Neuronal stem cell (in vitro differentiated cells): ENCODE measurements at regions not wholly inside any gene's neighbourhood (a gene's known extent, or its start where the extent isn't known, plus 50 kb on each side); places are given as distances from the start of the nearest gene placed in this dataset.
"Not testable (repeated sequence)": the region's sequence is repeated elsewhere in the genome, so short reads cannot be mapped to it uniquely, and the experiment has no call there.

ENCODE experiments used
- DNase-seq: peaks from one replicate; pipeline ENCODE4 v3.0.0-alpha.2; 2013; ENCODE audit warnings: low spot score
- H2AFZ ChIP-seq: one replicate; pipeline ENCODE4 v1.6.1; 2013; ENCODE audit warnings: mild to moderate bottlenecking, low read length, inconsistent platforms
- H2AK5ac ChIP-seq: 2 replicates; pipeline ENCODE4 v1.6.1; 2013; ENCODE audit warnings: low read depth, mild to moderate bottlenecking, inconsistent platforms, low read length, moderate library complexity, mixed read lengths
- H2BK120ac ChIP-seq: 2 replicates; pipeline ENCODE4 v1.6.1; 2013; ENCODE audit warnings: low read depth, mild to moderate bottlenecking, inconsistent platforms, low read length, moderate library complexity, mixed read lengths
- H2BK12ac ChIP-seq: one replicate; pipeline ENCODE4 v1.6.1; 2013; ENCODE audit warnings: low read length, inconsistent platforms
- H2BK15ac ChIP-seq: 2 replicates; pipeline ENCODE4 v1.6.1; 2013; ENCODE audit warnings: mild to moderate bottlenecking, low read length, inconsistent platforms, mixed read lengths
- H2BK5ac ChIP-seq: one replicate; pipeline ENCODE4 v1.6.1; 2013; ENCODE audit warnings: inconsistent platforms, mild to moderate bottlenecking, low read length, moderate library complexity
- H3K14ac ChIP-seq: one replicate; pipeline ENCODE4 v1.6.1; 2013; ENCODE audit warnings: low read length, inconsistent platforms
- H3K18ac ChIP-seq: 2 replicates; pipeline ENCODE4 v1.6.1; 2013; ENCODE audit warnings: low read length, inconsistent platforms
- H3K23ac ChIP-seq: 2 replicates; pipeline ENCODE4 v1.6.1; 2013; ENCODE audit warnings: low read depth, mild to moderate bottlenecking, mixed read lengths, low read length, inconsistent platforms; ENCODE audit not compliant: poor library complexity
- H3K27ac ChIP-seq: replicated peaks from 3 replicates; pipeline ENCODE4 v1.5.1; 2013; ENCODE audit warnings: low read length, inconsistent platforms
- H3K27me3 ChIP-seq, 3 experiments: 2 replicates each; pipeline ENCODE4 v1.6.1; 2013; ENCODE audit warnings: low read length in 3 of 3, mild to moderate bottlenecking in 2 of 3, inconsistent platforms in 1 of 3, low read depth in 1 of 3, mixed read lengths in 1 of 3, moderate library complexity in 1 of 3; ENCODE audit not compliant: control insufficient read depth in 3 of 3, insufficient read depth in 3 of 3
- H3K36me3 ChIP-seq, 2 donors: replicated peaks in 1 of 2; 2 replicates each; pipeline ENCODE4 v1.6.1; 2013; ENCODE audit warnings: low read length in 2 of 2; ENCODE audit not compliant: control insufficient read depth in 2 of 2, insufficient read depth in 2 of 2
- H3K4ac ChIP-seq: 2 replicates; pipeline ENCODE4 v1.6.1; 2013; ENCODE audit warnings: inconsistent platforms, mild to moderate bottlenecking, low read length, moderate library complexity
- H3K4me1 ChIP-seq, 2 donors: 1 replicate in 1 of 2; 2 replicates in 1 of 2; pipeline ENCODE4 v1.6.1; 2013; ENCODE audit warnings: low read length in 2 of 2, low read depth in 1 of 2; ENCODE audit not compliant: control insufficient read depth in 2 of 2, insufficient read depth in 1 of 2
- H3K4me2 ChIP-seq: one replicate; pipeline ENCODE4 v1.6.1; 2013; ENCODE audit warnings: mild to moderate bottlenecking, low read length, inconsistent platforms; ENCODE audit not compliant: insufficient read depth, poor library complexity, severe bottlenecking
- H3K4me3 ChIP-seq, 2 donors: 2 replicates each; pipeline ENCODE4 v1.5.1; 2013; ENCODE audit warnings: low read length in 2 of 2, mild to moderate bottlenecking in 2 of 2, inconsistent platforms in 1 of 2, moderate library complexity in 1 of 2
- H3K79me1 ChIP-seq: one replicate; pipeline ENCODE4 v1.6.1; 2013; ENCODE audit warnings: low read depth, mild to moderate bottlenecking, inconsistent platforms, low read length, moderate library complexity
- H3K9ac ChIP-seq: one replicate; pipeline ENCODE4 v1.6.1; 2013; ENCODE audit warnings: mild to moderate bottlenecking, low read depth, low read length, inconsistent platforms; ENCODE audit not compliant: poor library complexity
- H3K9me3 ChIP-seq, 2 donors: replicated peaks in 1 of 2; 2 replicates each; pipeline versions ENCODE3 to v1.6.1; 2013; ENCODE audit warnings: low read length in 2 of 2, mild to moderate bottlenecking in 2 of 2, inconsistent platforms in 1 of 2, low read depth in 1 of 2, mixed read lengths in 1 of 2, moderate library complexity in 1 of 2; ENCODE audit not compliant: control insufficient read depth in 2 of 2, insufficient read depth in 1 of 2
- H4K8ac ChIP-seq: one replicate; pipeline ENCODE4 v1.6.1; 2013; ENCODE audit warnings: low read depth, mild to moderate bottlenecking, inconsistent platforms, low read length, moderate library complexity
- H4K91ac ChIP-seq: one replicate; pipeline ENCODE4 v1.6.1; 2013; ENCODE audit warnings: low read length, low read depth, mild to moderate bottlenecking, inconsistent platforms; ENCODE audit not compliant: poor library complexity
- WGBS, 2 donors: extraction: QIAGEN DNeasy Blood & Tissue Kit; methylation state at CpG; one replicate each; pipeline ENCODE4 v1.1.7; 2013; ENCODE audit warnings: missing lambda C conversion rate in 2 of 2, mixed read lengths in 1 of 2; ENCODE audit not compliant: insufficient read length in 2 of 2, insufficient replicate concordance in 1 of 2; ENCODE audit errors: extremely low coverage in 2 of 2; 5-methylcytosine and 5-hydroxymethylcytosine counted together

- no CpG with 5 or more reads among the region's 1 CpG for WGBS, 2 donors
- H3K36me3 ChIP-seq, result no peaks in the 10 kb centered on the region
- H3K14ac ChIP-seq, result no peak overlapping the region
- H4K8ac ChIP-seq, result no peak overlapping the region
- no peak overlapping the region for H3K4me2 ChIP-seq
- H3K27ac ChIP-seq, result no peak overlapping the region
- no peak overlapping the region for H3K18ac ChIP-seq
- no peak overlapping the region for H2BK5ac ChIP-seq
- H2AFZ ChIP-seq, result no peak overlapping the region
- no peak overlapping the region for H2AK5ac ChIP-seq
- no peak overlapping the region for H3K4me3 ChIP-seq
- DNase-seq, result no peak
- H3K27me3 ChIP-seq, result no peaks in the 10 kb centered on the region
- H4K91ac ChIP-seq, result no peak overlapping the region
- no peak overlapping the region for H3K9ac ChIP-seq
- H3K9me3 ChIP-seq, result peaks cover 0 to 3% of the 10 kb centered on the region in 2 donors
- H3K23ac ChIP-seq, result no peak overlapping the region
- no peak overlapping the region for H2BK15ac ChIP-seq
- no peak overlapping the region for H2BK120ac ChIP-seq
- H2BK12ac ChIP-seq, result no peak overlapping the region
- H3K79me1 ChIP-seq, result no peaks in the 10 kb centered on the region
- H3K4ac ChIP-seq, result no peak overlapping the region
- no peaks in the 10 kb centered on the region for H3K4me1 ChIP-seq
These were observed 92.9 kb upstream of the WDR75 start for GRCh38 chr2:189348369-189348768.

- Histone ChIP-seq H2BK120ac (no peak overlapping the region), H2BK15ac (no peak overlapping the region), H3K9ac (no peak overlapping the region), H2BK5ac (no peak overlapping the region), H3K4me1 (no peaks in the 10 kb centered on the region), H3K9me3 (peaks cover 0 to 1% of the 10 kb centered on the region in 2 donors), H2BK12ac (no peak overlapping the region), H3K14ac (no peak overlapping the region), H4K8ac (no peak overlapping the region), H3K36me3 (no peaks in the 10 kb centered on the region), H3K79me1 (no peaks in the 10 kb centered on the region), H3K4ac (no peak overlapping the region), H3K18ac (no peak overlapping the region), H3K27me3 (no peaks in the 10 kb centered on the region), H3K4me2 (no peak overlapping the region), H3K27ac (no peak overlapping the region), H4K91ac (no peak overlapping the region), H2AFZ (no peak overlapping the region), H3K23ac (no peak overlapping the region), H3K4me3 (no peak overlapping the region), H2AK5ac (no peak overlapping the region)
- WGBS, 2 donors, result 100% methylated on average over 1 of the region's 3 CpGs; no CpG with 5 or more reads in 1 of the 2 donors
- no peak for DNase-seq
These were observed 90.6 kb upstream of the WDR75 start for GRCh38 chr2:189350540-189351209.

GRCh38 chr2:189351933-189352332, 89.3 kb upstream of the WDR75 start:
- not testable (repeated sequence) for H3K9me3 ChIP-seq, H2BK120ac ChIP-seq, H4K8ac ChIP-seq, H2BK5ac ChIP-seq, H3K18ac ChIP-seq, H3K4ac ChIP-seq, H3K27ac ChIP-seq, H2AK5ac ChIP-seq, H4K91ac ChIP-seq, H3K9ac ChIP-seq, H2AFZ ChIP-seq, H3K4me1 ChIP-seq, H2BK12ac ChIP-seq, H3K36me3 ChIP-seq, H3K79me1 ChIP-seq, H3K14ac ChIP-seq, H2BK15ac ChIP-seq, H3K4me2 ChIP-seq, H3K27me3 ChIP-seq, H3K23ac ChIP-seq, H3K4me3 ChIP-seq, DNase-seq
- WGBS, 2 donors, result no CpG with 5 or more reads among the region's 1 CpG

GRCh38 chr2:189357375-189357774, 83.9 kb upstream of the WDR75 start:
- WGBS, 2 donors, result no CpG with 5 or more reads among the region's 4 CpGs
- H2AFZ ChIP-seq, result peak overlapping the region; percentile 45
- not testable (repeated sequence) for H3K36me3 ChIP-seq, H2AK5ac ChIP-seq, H3K27me3 ChIP-seq, H2BK12ac ChIP-seq, H3K4me2 ChIP-seq, H3K27ac ChIP-seq, H2BK120ac ChIP-seq, H3K4me1 ChIP-seq, H3K18ac ChIP-seq, H2BK5ac ChIP-seq, H3K9me3 ChIP-seq, H4K91ac ChIP-seq, H3K14ac ChIP-seq, DNase-seq, H3K4me3 ChIP-seq, H4K8ac ChIP-seq, H3K23ac ChIP-seq, H3K79me1 ChIP-seq, H2BK15ac ChIP-seq, H3K4ac ChIP-seq, H3K9ac ChIP-seq
